ENCODE measurements at regions not wholly inside any gene's neighbourhood (a gene's known extent, or its start where the extent isn't known, plus 50 kb on each side); places are given as distances from the start of the nearest gene placed in this dataset.

DNA sequence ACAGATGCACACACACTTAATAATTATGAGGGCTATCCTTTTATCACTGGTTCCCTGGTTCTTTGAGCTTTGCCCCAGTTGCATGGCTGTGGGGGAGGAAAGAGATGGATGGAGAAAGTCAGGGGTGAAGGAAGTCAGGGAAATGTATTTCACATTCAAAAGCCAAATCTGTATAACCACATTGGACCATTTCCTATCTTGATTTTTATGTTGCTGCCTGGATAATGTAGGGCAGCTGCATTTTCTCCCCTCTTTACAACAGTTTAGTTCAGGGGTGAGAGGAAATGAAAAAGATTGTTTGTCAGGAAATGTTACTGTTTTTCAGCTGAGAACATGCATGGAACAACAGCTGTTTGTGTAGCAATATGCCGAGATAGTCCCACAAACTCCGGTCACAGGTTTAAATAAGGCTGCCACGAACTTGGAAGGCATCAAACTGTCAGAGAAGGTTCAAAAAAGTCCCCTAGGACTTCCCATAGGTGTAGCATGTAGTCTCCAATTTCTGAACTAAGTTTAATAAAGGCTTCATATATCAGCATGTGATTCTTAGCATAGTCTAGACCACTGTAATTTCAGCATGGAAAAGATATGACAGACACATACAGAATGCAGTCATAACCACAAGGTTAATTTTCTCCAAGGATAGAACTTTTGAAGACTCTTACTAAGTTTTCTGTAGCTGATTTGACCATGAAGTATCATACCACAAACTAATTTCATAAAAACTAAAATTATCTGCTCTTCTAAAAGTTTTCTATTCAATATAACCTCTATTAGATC, 82.1 kb upstream of the COL21A1 start:
- peaks cover 13% of the 10 kb centered on the region for H3K4me1 ChIP-seq (ENCODE audit: control insufficient read depth, insufficient read depth, low read length)
- peak overlapping the region; percentile 53 for H3K4me2 ChIP-seq (ENCODE audit: low read depth, low read length)
- peak overlapping the region; percentile 32; the same call in 1 of the 2 replicates for H3K56ac ChIP-seq (ENCODE audit: extremely low read depth, insufficient read depth, low read length)
- no TSS peak for BruUV-seq (replicated peaks)
- H3K36me3 ChIP-seq (ENCODE audit: control insufficient read depth, insufficient read depth, low read length) = no peaks in the 10 kb centered on the region
- H3K14ac ChIP-seq (replicated peaks; ENCODE audit: low read depth, low read length) = peak overlapping the region; percentile 14; the same call in 1 of the 2 replicates
- ChIA-PET POLR2A (ENCODE audit: unreplicated experiment) (no interaction called here), CTCF (no interaction called here)
- H2BK20ac ChIP-seq (ENCODE audit: low read depth, low read length) = peak overlapping the region; percentile 40; the same call in 1 of the 2 replicates
- ATAC-seq (ENCODE audit: low read depth) (peak; percentile 69), DNase-seq (peak; percentile 78)
- 0% methylated on average over 1 of the region's 3 CpGs; no CpG with 5 or more reads in 1 of the 2 experiments for WGBS, 2 experiments (ENCODE audit: extremely low coverage in 2 of 2, insufficient read length in 1 of 2)
- 0 out of 2 replicates have a peak overlapping the region, but pooled peaks have one; percentile 34 for H3K23ac ChIP-seq (ENCODE audit: low read depth, low read length)
- H3K9me3 ChIP-seq (ENCODE audit: control insufficient read depth, insufficient read depth, low read length) = no peaks in the 10 kb centered on the region
- H3K18ac ChIP-seq (ENCODE audit: low read depth, low read length) = peak overlapping the region; percentile 79
- H3K27me3 ChIP-seq (ENCODE audit: control insufficient read depth, insufficient read depth, low read length) = no peaks in the 10 kb centered on the region
- no peak overlapping the region for H3K4me3 ChIP-seq (ENCODE audit: insufficient read depth, low read depth, low read length)
- peak overlapping the region; percentile 23 to 34 for H4K8ac ChIP-seq (ENCODE audit: low read depth in 2 of 2, low read length in 2 of 2)
- in situ Hi-C loops (cut with MboI; ENCODE audit: low sequenced_read_pairs) = loop anchor here (25.0 kb wide), 1 partner anchor 983 kb away; the partner anchor contains the start of gene PRIM2
- H2AFZ ChIP-seq (replicated peaks; ENCODE audit: low read length, poor library complexity) = no peak overlapping the region
- H4K20me1 ChIP-seq (ENCODE audit: insufficient read depth, low read length) = no peaks in the 10 kb centered on the region
- H3K9me1 ChIP-seq (ENCODE audit: insufficient read depth, low read length) = peaks cover 4% of the 10 kb centered on the region; the same call in 1 of the 2 replicates
- no peak overlapping the region for H2AK9ac ChIP-seq (replicated peaks; ENCODE audit: low read depth, low read length, poor library complexity)
- H2BK120ac ChIP-seq (ENCODE audit: low read depth, low read length) = peak overlapping the region; percentile 45
- H2AK5ac ChIP-seq (ENCODE audit: low read depth, low read length) = peak overlapping the region; percentile 41; the same call in 1 of the 2 replicates
- dilution Hi-C loops (cut with HindIII; ENCODE audit: low sequenced_read_pairs, unreplicated experiment) = no loop called here
- H2BK5ac ChIP-seq (ENCODE audit: low read depth, low read length, poor library complexity, severe bottlenecking) = peak overlapping the region; percentile 48
- H4K91ac ChIP-seq (ENCODE audit: insufficient read depth, low read depth, low read length) = peak overlapping the region; percentile 53
- peak overlapping the region; percentile 40; the same call in 1 of the 2 replicates for H4K5ac ChIP-seq (ENCODE audit: low read depth, low read length)
- peak overlapping the region; percentile 21; the same call in 2 of the 3 replicates for H2BK15ac ChIP-seq (ENCODE audit: low read depth, low read length)
- intact Hi-C loops (cut with micrococcal nuclease) = no loop called here
- 0 out of 2 replicates have a peak overlapping the region, but pooled peaks have one; percentile 32 for H3K9ac ChIP-seq (ENCODE audit: low read depth, low read length)
- H3K27ac ChIP-seq (ENCODE audit: insufficient read depth, low read length) = peak overlapping the region; percentile 63; the same call in 1 of the 2 replicates
- no peaks in the 10 kb centered on the region for H3K79me1 ChIP-seq (ENCODE audit: low read depth in 1 of 2, low read length in 2 of 2)
- peak overlapping the region; percentile 12; the same call in 1 of the 2 replicates for H3K4ac ChIP-seq (ENCODE audit: low read depth, low read length)
- TF ChIP-seq MAFK (IDR thresholded peaks at IDR 0.05; ENCODE audit: low read depth, low read length) (no peak), RCOR1 (IDR thresholded peaks at IDR 0.05; ENCODE audit: insufficient replicate concordance, low read length) (no peak), USF2 (IDR thresholded peaks at IDR 0.05; ENCODE audit: low read depth, low read length) (no peak), SMC3 (IDR thresholded peaks at IDR 0.05; ENCODE audit: low read depth, low read length) (no peak), RFX5 (IDR thresholded peaks at IDR 0.05; ENCODE audit: low read depth, low read length) (no peak), MAZ (IDR thresholded peaks at IDR 0.05; ENCODE audit: borderline replicate concordance, low read depth, low read length) (no peak), CEBPB (IDR thresholded peaks at IDR 0.05; ENCODE audit: low read depth, low read length) (no peak), ELK1 (IDR thresholded peaks at IDR 0.05; ENCODE audit: borderline replicate concordance, low read depth, low read length) (no peak), BHLHE40 (IDR thresholded peaks at IDR 0.05; ENCODE audit: low read depth, low read length) (no peak), POLR2A (IDR thresholded peaks at IDR 0.05; ENCODE audit: low read depth, low read length) (no peak), CTCF (conservative IDR thresholded peaks at IDR 0.05; ENCODE audit: low read depth, low read length) (no peak), MXI1 (IDR thresholded peaks at IDR 0.05; ENCODE audit: borderline replicate concordance, low read depth, low read length) (no peak), CHD1 (IDR thresholded peaks at IDR 0.05; ENCODE audit: low read depth, low read length) (no peak), RAD21 (IDR thresholded peaks at IDR 0.05; ENCODE audit: low read length) (no peak)

Measured in IMR-90 (cell line).